ENCODE measurements at regions not wholly inside any gene's neighbourhood (a gene's known extent, or its start where the extent isn't known, plus 50 kb on each side); places are given as distances from the start of the nearest gene placed in this dataset.

- TF ChIP-seq CTCF (conservative IDR thresholded peaks at IDR 0.05; ENCODE audit: low read depth, low read length) (no peak), RAD21 (IDR thresholded peaks at IDR 0.05; ENCODE audit: low read length) (no peak), SMC3 (IDR thresholded peaks at IDR 0.05; ENCODE audit: low read depth, low read length) (no peak), POLR2A (IDR thresholded peaks at IDR 0.05; ENCODE audit: low read depth, low read length) (no peak), BHLHE40 (IDR thresholded peaks at IDR 0.05; ENCODE audit: low read depth, low read length) (no peak), RCOR1 (IDR thresholded peaks at IDR 0.05; ENCODE audit: insufficient replicate concordance, low read length) (no peak), RFX5 (IDR thresholded peaks at IDR 0.05; ENCODE audit: low read depth, low read length) (no peak), MXI1 (IDR thresholded peaks at IDR 0.05; ENCODE audit: borderline replicate concordance, low read depth, low read length) (no peak), USF2 (IDR thresholded peaks at IDR 0.05; ENCODE audit: low read depth, low read length) (no peak), MAFK (IDR thresholded peaks at IDR 0.05; ENCODE audit: low read depth, low read length) (no peak), CEBPB (IDR thresholded peaks at IDR 0.05; ENCODE audit: low read depth, low read length) (no peak), FOS (IDR thresholded peaks at IDR 0.05; ENCODE audit: low read depth, low read length) (no peak)
These were observed 130.5 kb upstream of the NOX3 start for GRCh38 chr6:155586090-155586489.
